Stimulated activated CD4-positive, alpha-beta T cell treated with anti-CD3 and anti-CD28 coated beads, TNF-alpha, amount 100 ng/mL, for 48 hours (primary cell): ENCODE measurements at regions not wholly inside any gene's neighbourhood (a gene's known extent, or its start where the extent isn't known, plus 50 kb on each side); places are given as distances from the start of the nearest gene placed in this dataset.
"Not testable (repeated sequence)": the region's sequence is repeated elsewhere in the genome, so short reads cannot be mapped to it uniquely, and the experiment has no call there.

Experiments
- DNase-seq, 3 donors: peaks; one replicate each; pipeline ENCODE4 v3.0.0-alpha.2; 2020; ENCODE audit warnings: low read depth in 3 of 3

DNA sequence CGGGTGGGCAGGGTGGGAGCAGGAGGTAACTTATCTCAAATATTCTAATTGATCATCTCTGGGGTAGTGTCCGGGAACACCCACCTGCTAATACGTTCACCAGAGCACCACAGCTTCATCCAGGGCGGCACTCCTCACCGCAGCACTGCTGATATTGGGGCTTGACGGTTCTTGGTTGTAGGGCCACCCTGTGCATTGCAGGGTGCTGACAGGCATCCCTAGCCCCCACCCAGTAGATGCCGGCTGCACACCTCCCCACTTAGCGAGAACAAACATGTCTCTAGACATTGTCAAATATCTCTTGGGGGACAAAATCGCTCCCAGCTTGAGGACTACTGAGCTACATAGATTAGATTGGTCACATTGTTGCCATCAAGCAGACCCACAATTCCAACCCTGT lies 73.9 kb upstream of the WASF3 start:
- DNase-seq: no peak

- DNase-seq: no peak
Observed at GRCh38 chr13:26484196-26484595, 73.3 kb upstream of the WASF3 start.

GRCh38 chr13:26485288-26485687 lies 72.2 kb upstream of the WASF3 start:
- DNase-seq: no peak

- no peak for DNase-seq
Observed at GRCh38 chr13:26485786-26486185, 71.7 kb upstream of the WASF3 start.

DNA sequence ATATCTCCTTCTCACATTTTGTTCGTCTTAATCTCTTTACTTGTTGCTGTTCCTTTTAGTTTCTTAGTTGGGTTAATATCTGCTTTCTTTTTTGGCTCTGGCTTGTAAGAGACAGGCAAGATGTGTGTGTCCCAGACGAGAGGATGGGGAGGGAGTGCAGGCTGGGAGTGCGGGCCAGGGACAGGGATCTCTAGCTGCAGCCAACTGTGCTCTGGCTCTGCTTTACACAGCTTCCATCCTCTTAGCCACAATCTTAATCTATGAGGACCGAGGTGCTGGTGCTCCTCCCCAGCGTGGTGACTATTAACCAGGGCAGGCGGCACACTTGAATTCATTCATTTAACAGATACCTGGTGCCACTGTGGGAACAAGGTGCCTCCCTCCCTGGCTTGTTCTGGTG lies 70.9 kb upstream of the WASF3 start:
- DNase-seq: no peak

- DNase-seq: no peak
Observed at GRCh38 chr13:26487781-26488180, 69.7 kb upstream of the WASF3 start.

DNA sequence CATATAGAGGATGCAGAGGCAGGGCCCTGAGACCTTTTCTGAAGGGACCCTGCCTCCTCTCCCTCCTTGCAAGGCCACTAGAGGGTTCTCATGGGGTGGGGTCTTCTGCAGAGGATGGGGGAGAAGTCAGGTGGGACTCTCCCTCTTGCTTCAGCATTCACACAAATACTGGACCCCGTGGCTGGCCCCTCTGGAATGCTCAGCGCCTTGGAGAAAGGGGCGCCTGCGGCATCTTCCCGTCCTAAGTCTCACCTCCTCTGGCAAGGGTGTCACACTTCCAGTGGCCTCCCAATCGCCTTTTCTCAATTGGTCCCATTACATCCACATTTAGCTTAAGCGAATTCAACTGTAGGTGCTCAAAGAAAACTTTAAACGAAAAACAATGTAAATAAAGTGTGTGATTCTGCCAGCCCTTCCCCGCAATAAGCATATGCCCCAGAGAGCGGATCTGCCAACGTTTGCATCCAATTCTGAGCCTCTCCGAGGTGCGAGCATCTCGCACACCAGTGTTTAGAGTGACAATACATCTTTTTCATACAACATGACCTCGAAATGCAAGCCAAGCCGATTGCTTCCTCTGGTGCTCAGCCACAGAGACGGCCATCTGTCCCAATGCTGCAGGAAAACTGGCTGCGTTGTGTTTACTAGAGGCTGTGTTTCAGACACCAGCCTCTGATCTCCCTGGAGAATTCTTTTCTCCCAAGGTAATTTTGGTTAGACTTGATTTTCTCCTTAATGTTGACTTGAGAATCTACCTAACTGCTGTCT lies 69.1 kb upstream of the WASF3 start:
- DNase-seq: no peak

DNA sequence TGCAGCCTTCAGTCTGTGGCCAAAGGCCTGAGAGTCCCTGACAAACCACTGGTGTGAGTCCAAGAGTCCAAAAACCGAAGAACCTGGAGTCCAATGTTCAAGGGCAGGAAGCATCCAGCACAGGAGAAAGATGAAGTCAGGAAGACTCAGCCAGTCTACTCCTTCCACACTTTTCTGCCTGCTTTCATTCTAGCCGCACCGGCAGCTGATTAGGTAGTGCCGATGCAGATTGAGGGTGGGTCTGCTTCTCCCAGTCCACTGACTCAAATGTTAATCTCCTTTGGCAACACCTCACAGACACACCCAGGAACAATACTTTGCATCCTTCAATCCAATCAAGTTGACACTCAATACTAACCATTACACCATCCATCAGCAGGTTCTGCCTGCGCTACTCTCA lies 65.2 kb upstream of the WASF3 start:
- not testable (repeated sequence) for DNase-seq

DNA sequence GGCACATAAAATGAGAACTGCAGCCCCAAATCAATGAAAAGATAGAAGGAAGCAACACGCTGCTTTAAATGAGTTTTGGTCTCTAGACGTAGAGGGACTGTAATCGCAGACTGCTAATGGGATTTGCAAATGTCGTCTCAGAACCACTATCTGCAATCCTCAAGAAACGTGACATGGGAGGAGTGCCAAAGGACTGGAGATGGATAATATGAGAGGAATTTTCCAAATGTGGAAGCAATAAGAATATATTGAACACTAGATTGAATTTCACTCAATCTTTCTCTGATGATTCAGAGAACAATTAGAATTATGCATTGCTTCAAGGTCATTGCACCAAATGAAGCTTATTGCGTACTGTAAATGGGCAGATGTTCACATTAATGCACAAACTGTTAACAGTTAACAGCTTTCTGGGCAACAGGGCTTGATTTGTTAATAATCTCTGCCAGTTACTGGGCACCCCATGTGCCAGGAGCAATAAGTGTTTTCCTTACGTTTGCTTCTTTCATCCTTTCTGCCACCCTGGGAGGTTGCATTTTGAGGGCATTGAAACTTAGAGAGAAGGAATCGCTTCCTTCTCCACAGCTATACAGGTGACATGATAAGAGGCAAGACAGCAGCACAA lies 62.8 kb upstream of the WASF3 start:
- no peak for DNase-seq

DNA sequence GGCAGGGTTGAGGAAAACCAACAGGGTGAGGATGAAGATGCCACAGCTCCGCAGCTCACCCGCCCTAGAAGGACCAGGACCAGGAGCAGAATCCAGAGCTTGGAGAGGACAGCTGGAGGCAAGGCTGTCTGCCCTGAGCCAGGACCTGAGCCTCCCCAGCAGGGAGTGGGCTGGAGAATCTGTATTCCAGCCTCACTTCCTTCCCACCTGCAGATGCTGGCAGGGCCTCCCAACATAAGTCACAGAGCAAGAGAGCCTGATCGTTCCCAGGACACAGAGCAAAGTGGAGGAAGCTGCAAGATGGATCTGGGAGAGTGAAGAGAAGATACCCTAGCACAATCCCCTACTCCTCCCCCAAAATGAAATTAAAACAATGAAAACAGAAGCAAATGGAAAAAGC lies 61.7 kb upstream of the WASF3 start:
- no peak for DNase-seq

DNA sequence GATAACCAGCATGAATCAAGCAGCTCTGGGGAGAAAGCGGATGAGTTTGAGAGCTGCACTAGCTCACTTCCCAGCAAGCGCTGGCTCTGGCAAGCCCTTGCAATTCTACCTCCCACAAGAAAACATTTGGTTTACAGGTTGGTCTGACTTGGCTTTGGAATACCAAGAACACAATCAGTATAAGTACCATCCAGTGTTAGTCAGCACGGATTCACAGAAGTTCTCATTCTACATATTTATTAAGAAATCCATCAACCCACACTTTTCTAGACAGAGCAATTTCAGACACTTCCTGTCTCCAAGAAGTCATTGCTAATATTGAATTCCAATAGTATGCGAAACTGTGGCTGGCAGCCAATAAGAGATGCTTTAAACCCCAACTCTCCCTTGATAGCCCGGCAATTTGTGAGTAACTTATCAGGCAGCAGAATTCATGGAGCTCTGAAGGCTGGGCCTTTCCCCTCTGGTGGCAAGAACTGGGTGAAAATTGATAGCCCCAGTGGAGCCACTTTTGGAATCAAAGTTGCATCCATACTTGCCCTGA lies 59.4 kb upstream of the WASF3 start:
- DNase-seq: no peak

GRCh38 chr13:26498656-26499601 lies 58.6 kb upstream of the WASF3 start:
- DNase-seq: no peak

GRCh38 chr13:26500618-26501320 lies 56.7 kb upstream of the WASF3 start:
- no peak for DNase-seq

DNA sequence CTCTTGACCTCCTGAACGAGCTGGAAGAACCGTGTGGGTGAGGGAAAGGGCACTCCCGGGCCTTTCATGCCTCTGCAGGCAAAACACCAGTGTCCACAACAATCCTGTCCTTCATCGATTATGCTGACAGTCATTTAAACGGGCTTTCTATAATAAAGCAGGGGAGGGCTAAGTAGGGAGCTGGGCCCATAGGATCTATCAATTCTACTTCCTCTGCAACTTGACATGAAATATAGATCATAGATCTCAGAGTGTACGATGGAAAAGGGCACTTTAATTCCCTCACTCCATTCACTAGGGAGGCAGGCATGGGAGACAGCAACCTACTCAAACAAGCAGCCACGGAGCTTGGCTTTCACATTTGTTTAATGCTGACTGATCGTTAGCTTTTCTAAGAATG lies 55.8 kb upstream of the WASF3 start:
- DNase-seq: no peak

DNA sequence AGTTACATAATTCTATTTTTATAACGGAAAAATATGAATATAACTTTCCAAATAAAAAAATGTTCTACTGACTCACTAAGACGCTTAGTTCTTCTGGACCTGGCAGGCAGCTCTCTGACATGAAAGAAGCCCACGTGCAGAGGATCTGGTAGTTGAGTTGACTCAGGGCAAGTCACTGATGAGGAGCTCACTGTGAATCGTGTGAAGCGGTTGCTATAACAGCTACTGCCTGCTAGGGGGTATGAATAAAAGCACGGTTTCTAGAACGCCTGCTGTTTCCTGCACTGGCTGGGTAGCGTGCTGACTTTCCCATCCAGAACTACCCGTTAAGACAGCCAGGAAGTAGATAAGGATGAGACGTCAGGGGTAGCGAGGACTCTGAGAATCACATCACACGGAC lies 54.7 kb upstream of the WASF3 start:
- peak in 2 of 3 donors; percentile 17 to 38 for DNase-seq

GRCh38 chr13:26503826-26504594 lies 53.5 kb upstream of the WASF3 start:
- no peak for DNase-seq
